A549 (cell line): ENCODE measurements at regions not wholly inside any gene's neighbourhood (a gene's known extent, or its start where the extent isn't known, plus 50 kb on each side); places are given as distances from the start of the nearest gene placed in this dataset.
A peak's percentile ranks its signal among the peaks of the same experiment; 100 is the strongest.

ENCODE experiments used
- ATAC-seq, 2 experiments: fragments of 200-7000 bp in 1 of 2; fragments of >200 bp in 1 of 2; cut with Nextera tagmentation in 1 of 2; cut with Tn5 transposase in 1 of 2; 3 replicates each; pipeline versions ENCODE4 v1.8.0 to v1.9.1; 2018 to 2020; ENCODE audit warnings: mild to moderate bottlenecking in 1 of 2, moderate library complexity in 1 of 2
- CTCF ChIA-PET: fragments of 300-600 bp; sonication (Branson Sonifier 250); formaldehyde crosslinking; extraction: SDS; loops from one replicate; lab custom pipeline; 2021; ENCODE audit warnings: antibody characterized with exemption, inconsistent platforms; lab: Yijun Ruan, JAX
- POLR2A ChIA-PET: fragments of 350-600 bp; formaldehyde crosslinking; extraction: SDS; loops from one replicate; lab custom pipeline; 2021; ENCODE audit warnings: antibody characterized with exemption, inconsistent platforms; lab: Yijun Ruan, JAX
- DNase-seq, 2 experiments: peaks; one replicate each; pipeline versions ENCODE4 v3.0.0 to v3.0.0-alpha.2; 2011 to 2016; ENCODE audit warnings: low read depth in 1 of 2, low spot score in 1 of 2
- FAIRE-seq: peaks from 2 replicates; lab custom pipeline; 2011; peaks lifted over from hg19 to GRCh38; lab: Jason Lieb, UNC
- H3K27ac ChIP-seq, 2 experiments: fragments of >200 bp; sonication (Bioruptor Twin); formaldehyde crosslinking; 3 replicates each; pipeline ENCODE4 v1.5.1; 2016 to 2017
- H3K4me1 ChIP-seq: fragments of >200 bp; sonication (Bioruptor Twin); formaldehyde crosslinking; 3 replicates; pipeline ENCODE4 v1.6.1; 2016
- H3K4me2 ChIP-seq: fragments of >200 bp; sonication (Bioruptor Twin); formaldehyde crosslinking; 3 replicates; pipeline ENCODE4 v1.6.1; 2016
- H3K4me3 ChIP-seq: fragments of >200 bp; sonication (Bioruptor Twin); formaldehyde crosslinking; 3 replicates; pipeline ENCODE4 v1.5.1; 2016
- H3K9me3 ChIP-seq: fragments of >200 bp; sonication (Bioruptor Twin); formaldehyde crosslinking; 3 replicates; pipeline ENCODE4 v1.6.1; 2016
- BCL3 ChIP-seq: fragments of >200 bp; sonication (Bioruptor Twin); formaldehyde crosslinking; IDR thresholded peaks from 3 replicates; pipeline ENCODE4 v1.6.1; 2016
- CBX2 ChIP-seq: fragments of 200-600 bp; sonication (generic); IDR thresholded peaks from 2 replicates; pipeline ENCODE4 v1.6.1; 2016; ENCODE audit warnings: low read depth, mild to moderate bottlenecking, borderline replicate concordance
- CEBPB ChIP-seq, 2 experiments: fragments of >200 bp in 1 of 2; sonication (Bioruptor Twin) in 1 of 2; formaldehyde crosslinking in 1 of 2; IDR thresholded peaks; 2 replicates each; pipeline ENCODE4 v1.6.1; 2012 to 2016
- CHD4 ChIP-seq: fragments of 200-600 bp; sonication (generic); IDR thresholded peaks from 2 replicates; pipeline ENCODE4 v1.6.1; 2016; ENCODE audit warnings: antibody characterized with exemption, mild to moderate bottlenecking, borderline replicate concordance
- EHF ChIP-seq: fragments of 250-450 bp; sonication (Bioruptor Pico); IDR thresholded peaks from 2 replicates; pipeline ENCODE4 v1.5.0; 2020; ENCODE audit warnings: mild to moderate bottlenecking
- ELK1 ChIP-seq: fragments of 150-350 bp; IDR thresholded peaks from 2 replicates; pipeline ENCODE4 v1.6.1; 2014; ENCODE audit warnings: low read depth, mild to moderate bottlenecking, low read length
- EP300 ChIP-seq, 2 experiments: fragments of >200 bp; sonication (Bioruptor Twin); formaldehyde crosslinking; IDR thresholded peaks; 2 replicates in 1 of 2; 3 replicates in 1 of 2; pipeline ENCODE4 v1.6.1; 2016 to 2017
- ESRRA ChIP-seq: fragments of 150-350 bp; IDR thresholded peaks from 2 replicates; pipeline ENCODE4 v1.6.1; 2014; ENCODE audit warnings: mild to moderate bottlenecking, low read length, borderline replicate concordance
- FOSB ChIP-seq: fragments of 250-450 bp; sonication (Bioruptor Pico); IDR thresholded peaks from 2 replicates; pipeline ENCODE4 v1.5.0; 2020; ENCODE audit warnings: mild to moderate bottlenecking, moderate library complexity
- FOSL2 ChIP-seq, 2 experiments: fragments of 450-650 bp in 1 of 2; fragments of >200 bp in 1 of 2; sonication (Bioruptor Twin) in 1 of 2; formaldehyde crosslinking; IDR thresholded peaks; 2 replicates each; pipeline versions ENCODE4 v1.5.0 to v1.6.1; 2016 to 2020; ENCODE audit warnings: mild to moderate bottlenecking in 1 of 2, moderate library complexity in 1 of 2
- FOXS1 ChIP-seq: fragments of 250-450 bp; sonication (Bioruptor Pico); IDR thresholded peaks from 2 replicates; pipeline ENCODE4 v1.5.0; 2020; ENCODE audit warnings: mild to moderate bottlenecking, moderate library complexity
- GATA3 ChIP-seq: IDR thresholded peaks from 2 replicates; pipeline ENCODE4 v1.6.1; 2012; ENCODE audit warnings: borderline replicate concordance
- HEYL ChIP-seq: fragments of 250-450 bp; sonication (Bioruptor Pico); IDR thresholded peaks from 2 replicates; pipeline ENCODE4 v1.8.0; 2021; ENCODE audit warnings: mild to moderate bottlenecking, moderate library complexity
- HMGXB4 ChIP-seq: fragments of 250-450 bp; sonication (Bioruptor Pico); IDR thresholded peaks from 2 replicates; pipeline ENCODE4 v1.5.0; 2021; ENCODE audit warnings: mild to moderate bottlenecking, moderate library complexity, borderline replicate concordance
- HOXA7 ChIP-seq: fragments of 250-450 bp; sonication (Bioruptor Pico); IDR thresholded peaks from 2 replicates; pipeline ENCODE4 v1.5.0; 2020; ENCODE audit warnings: mild to moderate bottlenecking, moderate library complexity
- HOXB5 ChIP-seq: fragments of 250-450 bp; sonication (Bioruptor Pico); IDR thresholded peaks from 2 replicates; pipeline ENCODE4 v1.5.0; 2020; ENCODE audit warnings: mild to moderate bottlenecking, moderate library complexity
- JUN ChIP-seq, 2 experiments: fragments of >200 bp; sonication (Bioruptor Twin); formaldehyde crosslinking; IDR thresholded peaks; 2 replicates in 1 of 2; 3 replicates in 1 of 2; pipeline ENCODE4 v1.6.1; 2016 to 2017
- JUNB ChIP-seq: fragments of >200 bp; sonication (Bioruptor Twin); formaldehyde crosslinking; IDR thresholded peaks from 2 replicates; pipeline ENCODE4 v1.6.1; 2016
- MAFK ChIP-seq: fragments of 450-650 bp; IDR thresholded peaks from 2 replicates; pipeline ENCODE4 v1.6.1; 2014; ENCODE audit not compliant: partially characterized antibody
- MAX ChIP-seq: IDR thresholded peaks from 2 replicates; pipeline ENCODE4 v1.6.1; 2012
- MAZ ChIP-seq: fragments of 150-350 bp; IDR thresholded peaks from 2 replicates; pipeline ENCODE4 v1.6.1; 2014; ENCODE audit warnings: antibody characterized with exemption, low read depth, low read length, borderline replicate concordance
- NFE2L2 ChIP-seq: fragments of 150-350 bp; conservative IDR thresholded peaks from 2 replicates; pipeline ENCODE4 v1.6.1; 2014; ENCODE audit warnings: low read length
- NR3C1 ChIP-seq: fragments of >200 bp; sonication (Bioruptor Twin); formaldehyde crosslinking; IDR thresholded peaks from 3 replicates; pipeline ENCODE4 v1.6.1; 2017
- PBX3 ChIP-seq: IDR thresholded peaks from 2 replicates; pipeline ENCODE4 v1.6.1; 2012
- RAD21 ChIP-seq, 2 experiments: fragments of >200 bp in 1 of 2; sonication (Bioruptor Twin) in 1 of 2; formaldehyde crosslinking in 1 of 2; IDR thresholded peaks in 1 of 2; conservative IDR thresholded peaks in 1 of 2; 2 replicates in 1 of 2; 3 replicates in 1 of 2; pipeline ENCODE4 v1.6.1; 2012 to 2018; ENCODE audit warnings: inconsistent platforms in 1 of 2
- RARB ChIP-seq: fragments of 250-450 bp; sonication (Bioruptor Pico); IDR thresholded peaks from 2 replicates; pipeline ENCODE4 v1.8.0; 2021; ENCODE audit warnings: mild to moderate bottlenecking, moderate library complexity
- RCOR1 ChIP-seq: fragments of 150-350 bp; IDR thresholded peaks from 2 replicates; pipeline ENCODE4 v1.6.1; 2014; ENCODE audit warnings: antibody characterized with exemption, low read length, low read depth
- RNF2 ChIP-seq: fragments of 200-600 bp; sonication (generic); IDR thresholded peaks from 2 replicates; pipeline ENCODE4 v1.6.1; 2016; ENCODE audit warnings: low read depth, mild to moderate bottlenecking, antibody characterized with exemption, moderate library complexity, borderline replicate concordance
- SMC3 ChIP-seq: fragments of >200 bp; sonication (Bioruptor Twin); formaldehyde crosslinking; IDR thresholded peaks from 3 replicates; pipeline ENCODE4 v1.6.1; 2018; ENCODE audit warnings: inconsistent platforms
- ZNF302 ChIP-seq: fragments of 250-450 bp; sonication (Bioruptor Pico); IDR thresholded peaks from 2 replicates; pipeline ENCODE4 v1.9.0; 2021; ENCODE audit warnings: inconsistent platforms, mild to moderate bottlenecking, moderate library complexity
- ZSCAN20 ChIP-seq: fragments of 250-450 bp; sonication (Bioruptor Pico); IDR thresholded peaks from 2 replicates; pipeline ENCODE4 v1.8.0; 2022; ENCODE audit warnings: mild to moderate bottlenecking, moderate library complexity
- WGBS: methylation state at CpG from one replicate; pipeline ENCODE4 v1.1.6; 2017; ENCODE audit errors: missing lambda C conversion rate; 5-methylcytosine and 5-hydroxymethylcytosine counted together

GRCh38 chr12:58310368-58310767, 369.0 kb downstream of the ATP23 start:
- Histone ChIP-seq H3K4me1 (peaks cover 25% of the 10 kb centered on the region), H3K4me2 (peak overlapping the region; percentile 71), H3K9me3 (peaks cover 58% of the 10 kb centered on the region), H3K27ac (peak overlapping the region; percentile 89), H3K4me3 (no peak overlapping the region)
- peak; percentile 28 to 72 for DNase-seq
- 73% methylated on average over 4 of the region's 4 CpGs for WGBS
- ATAC-seq, result peak; percentile 62 to 74; a peak in 5 of 6 replicates
- TF ChIP-seq RARB (no peak), HMGXB4 (CRISPR knock-in tag) (no peak), MAZ (no peak), CHD4 (no peak), CBX2 (no peak)
- POLR2A ChIA-PET, result interaction anchor here (1.0 to 1.3 kb wide), 2 partner anchors 27 to 115 kb away, joined by 5 read pairs; no protein-coding TSS in a partner anchor
- CTCF ChIA-PET, result no interaction called here
- no peak for FAIRE-seq

- Histone ChIP-seq H3K9me3 (peaks cover 58% of the 10 kb centered on the region), H3K4me1 (peaks cover 25% of the 10 kb centered on the region), H3K4me2 (peak overlapping the region; percentile 71), H3K27ac (peak overlapping the region; percentile 82 to 89), H3K4me3 (no peak overlapping the region)
- peak; percentile 93 to 96 for ATAC-seq
- POLR2A ChIA-PET, result interaction anchor here (1.0 to 1.3 kb wide), 2 partner anchors 26 to 115 kb away, joined by 5 read pairs; no protein-coding TSS in a partner anchor
- CTCF ChIA-PET, result no interaction called here
- FAIRE-seq, result peak; percentile 98
- WGBS, result 31% methylated on average over 5 of the region's 5 CpGs
- peak; percentile 75 to 95 for DNase-seq
- TF ChIP-seq BCL3, result peak; percentile 97
- peak; percentile 92 to 94 for TF ChIP-seq EP300 (IDR thresholded peaks at IDR 0.05)
- peak; percentile 99 for TF ChIP-seq FOSL2 (IDR thresholded peaks at IDR 0.05)
- peak; percentile 99 for TF ChIP-seq FOSL2 (CRISPR knock-in tag; IDR thresholded peaks at IDR 0.05)
- TF ChIP-seq HEYL, result no peak
- no peak for TF ChIP-seq ZNF302 (CRISPR knock-in tag)
- TF ChIP-seq HOXB5 (CRISPR knock-in tag), result peak; percentile 76; the same call in 1 of the 2 replicates
- peak; percentile 74 for TF ChIP-seq MAX
- peak; percentile 66; the same call in 1 of the 2 replicates for TF ChIP-seq FOSB (CRISPR knock-in tag)
- peak; percentile 100 for TF ChIP-seq JUNB
- 0 out of 2 replicates have a peak, but pooled peaks have one; percentile 37 for TF ChIP-seq EHF (CRISPR knock-in tag)
- TF ChIP-seq JUN (IDR thresholded peaks at IDR 0.05), result peak; percentile 79 to 98
- peak; percentile 53; the same call in 2 of the 3 replicates for TF ChIP-seq SMC3
- TF ChIP-seq NR3C1, result no peak
- peak in 1 of 2 experiments; percentile 59; a peak in 3 of 5 replicates for TF ChIP-seq RAD21 (conservative IDR thresholded peaks at IDR 0.05 in 1 of 2, IDR thresholded peaks at IDR 0.05 in 1 of 2)
- TF ChIP-seq ESRRA, result 0 out of 2 replicates have a peak, but pooled peaks have one; percentile 28
- peak; percentile 95 for TF ChIP-seq RARB
- peak; percentile 65; the same call in 1 of the 2 replicates for TF ChIP-seq ZSCAN20 (CRISPR knock-in tag)
- peak; percentile 99 for TF ChIP-seq GATA3
- peak; percentile 100 for TF ChIP-seq NFE2L2
- TF ChIP-seq HOXA7 (CRISPR knock-in tag), result peak; percentile 86; the same call in 1 of the 2 replicates
- TF ChIP-seq PBX3, result peak; percentile 67
- TF ChIP-seq ELK1, result no peak
- no peak for TF ChIP-seq CHD4
- peak; percentile 87; the same call in 1 of the 2 replicates for TF ChIP-seq FOXS1 (CRISPR knock-in tag)
- peak; percentile 100 for TF ChIP-seq MAFK
- TF ChIP-seq CEBPB (IDR thresholded peaks at IDR 0.05), result peak; percentile 96 to 98
- no peak for TF ChIP-seq RNF2
- no peak for TF ChIP-seq RCOR1
Observed at GRCh38 chr12:58310809-58311622, 369.6 kb downstream of the ATP23 start.
